Sciatic nerve (tissue), 2 donors: ENCODE measurements at regions not wholly inside any gene's neighbourhood (a gene's known extent, or its start where the extent isn't known, plus 50 kb on each side); places are given as distances from the start of the nearest gene placed in this dataset.

ENCODE experiments used
- ATAC-seq: fragments of 200-7000 bp; cut with Tn5 transposase; one replicate; pipeline ENCODE4 v1.9.1; 2020; ENCODE audit warnings: mild to moderate bottlenecking, moderate library complexity
- DNase-seq: peaks from one replicate; pipeline ENCODE4 v3.0.0-alpha.2; 2020; ENCODE audit warnings: low spot score
- intact Hi-C: fragments of 100-400 bp; cut with DNase I; formaldehyde crosslinking; loops from one replicate; pipeline ENCODE4 v1.14.2; 2022
- donor health status: DM: no; HTN: no; CAD: no.
- donor health status: DM: no; HTN: no; CAD: no.

DNA sequence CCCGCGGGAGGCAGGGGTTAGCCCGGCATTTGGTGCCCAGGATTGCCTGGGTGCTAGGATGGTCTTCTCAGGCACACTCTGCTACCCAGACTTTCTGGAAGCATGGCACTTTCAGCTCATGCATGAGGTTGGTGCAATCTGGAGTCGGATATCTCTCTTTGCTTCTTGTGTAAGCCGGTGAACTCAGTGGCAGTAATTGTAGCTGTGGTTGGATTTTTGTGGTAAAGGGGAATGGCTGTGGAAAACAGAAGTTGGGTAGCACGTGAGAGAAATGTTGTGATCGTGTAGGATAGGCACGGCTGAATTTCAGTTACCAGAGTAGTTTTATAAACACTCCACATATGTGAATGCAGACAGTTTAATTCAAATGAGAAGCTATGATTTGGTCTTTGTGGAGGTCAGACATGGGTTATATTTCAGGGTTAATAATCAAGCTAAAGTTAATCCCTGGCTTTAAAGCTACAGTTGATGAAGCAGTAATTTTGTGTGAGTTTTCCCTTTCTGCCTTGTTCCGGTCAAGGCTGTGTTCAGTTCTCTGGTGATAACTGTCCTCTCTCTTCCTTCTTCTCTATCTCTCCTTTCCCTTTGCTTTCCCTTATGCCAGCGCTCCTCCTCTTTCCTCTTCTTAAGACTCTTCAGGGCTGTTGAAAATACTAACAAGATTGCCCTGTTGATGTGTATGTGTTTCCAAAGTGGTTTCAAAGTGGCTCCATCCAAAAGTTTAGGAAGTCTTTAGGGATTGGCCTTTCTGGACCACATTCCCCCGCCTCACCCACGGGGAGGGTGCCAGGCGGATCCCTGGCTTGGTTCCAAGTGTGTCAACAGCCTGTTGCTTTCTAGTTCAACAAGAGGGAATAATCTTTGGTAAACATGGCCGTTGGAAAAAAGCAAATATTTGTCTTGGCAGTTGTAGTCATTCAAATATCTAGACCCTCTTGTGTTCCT lies 404.6 kb upstream of the C2CD4B start:
- intact Hi-C loops = no loop called here
- peak; percentile 80 for DNase-seq
- peak; percentile 75 for ATAC-seq

DNA sequence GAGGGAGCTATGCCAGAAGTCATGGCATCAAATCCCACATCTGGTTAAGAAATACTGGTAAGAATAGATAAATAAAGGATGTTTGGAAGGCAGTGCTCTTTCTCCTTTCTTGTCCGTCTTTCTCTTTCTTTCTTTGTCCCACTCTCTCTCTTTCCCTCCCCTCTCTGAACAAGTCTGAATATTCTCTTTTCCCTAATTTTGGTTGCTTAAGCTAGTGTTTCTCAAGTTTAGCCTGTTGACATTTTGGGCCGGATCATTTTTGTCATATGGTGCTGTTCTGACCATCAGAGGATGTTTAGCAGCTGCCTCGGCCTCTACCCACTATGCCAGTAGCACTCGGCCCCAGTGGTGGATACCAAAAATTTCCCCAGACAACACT lies 405.3 kb upstream of the C2CD4B start:
- intact Hi-C loops = no loop called here
- no peak for DNase-seq
- ATAC-seq = peak; percentile 63

DNA sequence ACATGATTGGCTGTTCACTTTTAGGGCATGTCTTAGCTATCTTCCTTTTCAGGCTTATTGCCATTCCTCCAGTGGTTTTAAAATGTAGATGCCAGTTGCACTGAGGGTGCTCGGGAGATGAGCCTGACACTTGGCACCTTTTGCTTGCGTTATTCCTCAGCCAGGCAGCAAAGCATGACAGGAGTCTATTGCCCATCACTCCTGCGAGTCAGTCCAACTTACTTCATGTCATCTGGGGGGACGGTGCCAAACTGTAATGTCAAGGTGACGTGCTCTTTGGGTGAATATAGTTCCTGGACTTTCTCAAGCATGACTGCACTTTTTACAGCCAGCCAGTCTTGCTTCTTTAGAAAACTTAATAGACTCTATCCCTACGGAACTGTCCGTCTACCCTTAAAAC lies 406.0 kb upstream of the C2CD4B start:
- no peak for ATAC-seq

DNA sequence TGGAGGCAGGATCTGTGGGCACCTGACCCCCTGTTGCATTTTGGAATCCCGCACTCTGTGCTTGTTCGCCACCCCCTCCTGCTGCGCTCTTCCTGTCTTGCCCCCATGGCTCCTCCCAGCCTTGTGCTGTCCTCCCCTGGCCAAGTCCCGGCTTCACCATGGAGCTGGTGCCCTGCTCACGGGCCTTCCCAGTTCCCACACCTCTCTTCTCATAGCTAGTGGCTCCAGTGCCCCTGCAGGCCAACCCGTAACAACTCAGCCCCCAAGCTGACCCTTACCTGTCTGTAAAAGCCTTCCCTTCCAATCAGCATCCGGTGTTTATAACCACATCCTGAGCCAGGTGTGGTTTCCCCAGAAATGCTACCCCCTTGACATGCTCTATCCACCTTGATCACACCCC lies 407.7 kb upstream of the C2CD4B start:
- DNase-seq (no peak), ATAC-seq (no peak)
- intact Hi-C loops = no loop called here

More for the DNA sequence above, 406.0 kb upstream of the C2CD4B start:
- intact Hi-C loops = no loop called here
- no peak for DNase-seq

DNA sequence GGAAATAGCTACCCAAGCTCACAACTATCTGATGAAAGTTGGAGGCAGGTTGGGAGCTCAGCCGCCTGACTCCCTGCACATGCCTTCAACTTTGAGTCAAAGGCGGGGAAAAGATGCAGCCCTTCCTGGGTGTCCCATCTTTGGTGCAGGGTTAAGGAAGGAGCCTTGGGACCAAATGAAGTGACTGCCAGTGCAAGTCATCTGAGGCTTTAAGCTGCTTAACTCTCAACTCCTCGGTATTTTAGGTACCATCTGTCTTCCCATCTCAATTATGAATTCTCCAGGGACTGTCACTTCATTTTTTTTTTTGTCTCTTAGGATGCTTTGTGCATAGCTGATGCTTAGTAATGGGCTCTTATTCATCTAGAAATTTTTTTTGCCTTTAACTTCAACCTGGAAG lies 408.8 kb upstream of the C2CD4B start:
- DNase-seq (no peak), ATAC-seq (no peak)
- intact Hi-C loops = no loop called here

DNA sequence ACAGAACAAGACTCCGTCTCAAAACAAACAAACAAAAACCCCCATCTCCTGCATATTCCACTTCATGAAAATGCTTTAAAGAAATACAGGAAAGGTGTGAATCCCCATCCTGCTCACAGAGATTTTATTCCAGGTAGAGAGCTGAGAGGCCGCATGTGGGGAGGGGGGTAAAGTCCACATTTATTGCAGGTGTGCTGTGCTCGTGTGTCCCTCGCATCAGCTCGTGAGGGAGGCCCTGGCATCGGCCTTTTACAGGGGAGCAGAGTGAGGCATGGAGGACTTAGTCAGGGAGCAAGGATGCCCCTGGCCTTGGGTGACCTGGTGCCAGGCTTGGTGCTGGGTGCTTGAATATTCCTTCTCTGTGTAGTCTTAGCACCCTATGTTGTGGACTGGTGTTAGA lies 413.5 kb upstream of the C2CD4B start:
- DNase-seq (no peak), ATAC-seq (no peak)
- intact Hi-C loops = no loop called here

DNA sequence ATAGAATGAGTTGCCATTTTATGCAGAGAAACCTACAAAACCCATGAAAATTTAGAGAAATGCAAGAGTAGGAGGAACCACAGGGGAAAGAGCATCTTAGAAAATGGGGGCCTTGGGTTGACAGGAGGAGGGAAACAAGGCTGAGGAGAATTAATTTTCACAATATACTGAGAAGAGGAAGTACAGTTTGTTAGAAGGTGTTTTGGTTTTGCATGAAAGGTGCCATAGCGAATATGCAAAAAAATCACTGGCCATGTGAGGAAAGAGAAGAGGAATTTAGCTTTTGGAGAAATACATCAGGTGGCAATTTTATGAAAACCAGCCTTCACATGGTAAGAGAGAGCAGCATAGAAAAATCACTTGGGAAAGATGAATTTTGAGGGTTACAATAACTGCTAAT lies 413.9 kb upstream of the C2CD4B start:
- ATAC-seq = no peak
- intact Hi-C loops = no loop called here

DNA sequence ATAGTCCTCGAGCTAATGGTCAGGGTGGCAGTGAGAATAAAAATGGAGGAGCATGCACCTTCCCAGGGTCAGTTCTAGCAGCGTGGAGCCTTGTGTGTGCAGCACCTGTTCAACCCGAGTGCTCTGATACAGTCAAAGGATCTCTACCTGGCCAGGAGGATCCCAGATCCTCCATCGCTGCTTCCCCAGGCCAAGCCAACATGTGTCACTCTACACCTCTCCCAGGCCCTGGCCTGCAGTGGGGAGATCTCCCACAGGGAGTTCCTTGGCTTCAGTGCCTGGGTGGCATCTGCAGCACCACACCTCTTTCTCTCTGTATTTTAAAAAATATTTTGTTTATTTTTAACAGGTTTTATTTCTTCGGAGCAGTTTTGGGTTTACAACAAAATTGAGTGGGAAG lies 414.8 kb upstream of the C2CD4B start:
- ATAC-seq = no peak
- DNase-seq = no peak
- intact Hi-C loops = no loop called here

More for the DNA sequence above, 413.9 kb upstream of the C2CD4B start:
- DNase-seq = no peak

DNA sequence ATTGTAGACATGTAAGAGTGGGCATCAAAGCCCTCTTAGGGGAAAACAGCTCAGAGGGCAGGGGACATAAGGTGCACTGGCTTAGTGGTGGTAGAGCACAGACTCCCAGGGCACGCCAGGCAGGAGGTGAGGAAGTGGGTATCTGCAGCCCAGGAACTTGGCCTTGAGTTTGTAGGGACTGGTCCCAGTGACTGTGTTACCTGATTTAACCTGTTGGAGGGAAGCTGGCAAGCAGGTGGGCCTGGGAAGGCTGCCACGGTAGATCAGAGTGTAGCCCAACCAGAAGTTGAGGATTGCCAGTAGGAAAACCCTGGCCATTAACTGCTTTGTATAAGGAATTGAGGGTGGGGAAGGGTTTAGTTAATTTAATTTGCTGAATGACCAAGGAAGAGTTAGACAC lies 417.5 kb upstream of the C2CD4B start:
- no peak for ATAC-seq
- intact Hi-C loops = no loop called here
- DNase-seq = no peak

DNA sequence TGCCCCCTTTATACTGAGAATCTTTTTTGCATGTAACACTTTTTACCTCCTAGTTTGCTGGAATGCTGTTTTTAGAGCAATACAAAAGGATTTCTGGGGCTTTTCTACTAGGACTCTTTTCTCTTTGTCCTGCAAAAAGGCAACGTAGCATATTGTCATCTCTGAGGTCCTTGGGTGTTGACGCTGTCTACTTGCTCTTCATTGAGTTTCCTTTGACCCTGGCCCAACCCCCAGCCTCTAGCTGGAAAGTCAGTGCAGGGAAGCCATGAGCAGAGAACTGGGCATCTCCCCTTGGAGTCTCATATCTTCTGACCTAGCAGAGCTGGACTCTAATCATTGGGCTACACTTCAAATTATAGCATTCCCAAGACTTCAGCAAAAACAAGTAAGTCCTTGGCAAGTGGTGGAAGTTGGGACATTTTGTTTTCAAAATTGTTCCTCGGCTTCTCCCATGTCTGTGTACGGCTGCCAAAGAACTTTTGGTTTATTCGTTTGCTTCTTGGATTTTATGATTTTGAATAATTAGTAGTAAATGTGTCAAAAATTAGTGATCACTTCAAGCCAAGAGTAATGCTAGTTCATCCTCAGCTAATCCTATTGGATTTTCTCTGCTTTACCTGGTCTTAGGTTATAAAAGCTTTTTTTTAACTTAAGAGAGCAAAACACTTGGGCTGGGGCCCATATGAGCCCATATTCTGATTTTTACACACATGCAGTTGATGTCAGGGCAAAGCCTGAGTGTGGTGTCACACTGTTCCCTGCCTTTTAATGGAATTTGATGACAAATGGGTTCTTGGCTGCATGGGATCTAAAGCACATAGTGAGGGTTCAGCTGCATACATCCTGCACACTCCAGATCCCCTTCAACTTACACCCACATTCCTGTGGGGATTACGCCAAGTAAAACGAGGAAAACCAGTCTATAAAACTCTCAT lies 419.5 kb upstream of the C2CD4B start:
- DNase-seq (no peak), ATAC-seq (peak; percentile 52)
- intact Hi-C loops = no loop called here

DNA sequence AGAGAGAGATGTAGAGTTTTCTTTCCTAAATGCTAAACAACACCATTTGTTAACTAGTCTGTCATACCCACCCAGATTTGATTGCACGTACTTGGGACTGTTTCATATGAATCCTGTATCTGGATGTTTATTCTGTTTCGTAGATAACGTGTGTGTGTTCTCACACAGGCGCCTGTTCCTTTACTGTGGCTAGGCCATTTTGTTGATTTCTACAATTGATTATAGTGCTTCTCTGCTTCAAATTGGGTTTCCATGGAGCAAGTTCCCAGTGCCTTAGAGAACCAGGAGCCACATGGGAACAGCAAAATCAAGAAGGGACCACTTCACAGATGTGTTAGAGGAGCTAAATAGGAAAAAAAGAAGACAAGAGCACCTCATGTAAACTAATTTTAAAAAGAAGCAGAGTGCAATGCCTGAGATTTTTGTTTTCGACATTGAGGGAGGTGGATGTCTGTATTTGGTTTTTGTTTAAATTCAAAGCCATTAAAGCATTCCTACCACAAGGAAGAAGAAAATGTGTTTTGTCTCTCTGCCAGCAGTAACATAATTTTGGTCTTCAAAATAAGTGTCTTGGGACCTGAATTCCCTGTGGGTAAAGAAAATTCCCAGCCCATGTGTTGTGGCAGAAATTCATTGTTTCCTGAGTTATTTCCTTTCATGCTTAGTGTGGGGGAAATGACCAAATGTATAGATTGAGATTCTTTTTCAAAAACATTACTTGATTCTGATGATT lies 424.0 kb upstream of the C2CD4B start:
- no peak for ATAC-seq
- no peak for DNase-seq
- intact Hi-C loops = no loop called here

DNA sequence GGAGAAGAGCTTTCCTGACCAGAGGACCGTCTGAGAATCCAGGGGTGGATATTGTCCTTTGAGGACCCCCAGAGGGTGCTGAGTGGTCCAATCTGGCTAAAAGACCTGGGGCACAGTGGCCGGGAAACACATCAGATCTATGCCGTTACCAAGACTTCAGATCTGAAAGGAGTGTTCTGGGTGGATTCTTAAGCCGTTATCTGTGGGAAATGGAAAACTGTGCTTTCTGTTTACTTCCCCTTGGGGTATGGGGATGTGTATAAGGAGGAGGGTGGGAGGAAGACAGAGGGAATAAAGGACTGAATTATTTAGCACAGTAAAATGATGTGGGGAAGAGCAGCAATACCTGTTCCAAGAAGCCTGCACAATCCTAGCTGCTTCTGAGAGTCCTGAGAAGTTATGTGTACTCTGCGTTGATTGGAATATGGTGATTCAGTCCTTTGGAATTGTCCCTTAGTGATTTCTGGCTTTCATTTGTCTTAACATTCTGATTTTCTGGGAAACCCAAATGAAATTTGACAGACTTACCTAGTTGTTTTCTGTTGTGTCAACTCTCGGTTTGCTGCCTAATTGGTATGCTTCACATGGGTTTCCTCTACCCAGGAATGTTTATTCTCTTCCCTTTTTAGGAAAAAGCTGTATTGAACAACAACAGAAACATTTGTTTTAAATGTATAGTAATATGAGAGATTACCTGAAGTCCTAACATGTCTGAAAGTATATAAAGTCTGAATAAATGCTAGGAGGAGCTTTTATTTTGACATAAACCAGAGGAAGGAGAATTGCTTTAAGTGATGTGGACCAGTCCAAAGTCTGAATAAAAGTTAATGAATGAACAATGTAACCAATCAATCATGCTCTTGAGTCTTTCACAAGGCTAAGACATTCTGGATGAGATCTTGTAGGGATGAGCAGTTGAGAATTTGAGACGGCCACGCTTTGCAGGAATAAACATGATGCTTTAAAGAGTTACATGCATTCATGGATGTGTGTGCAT lies 427.1 kb upstream of the C2CD4B start:
- peak; percentile 86 for ATAC-seq
- no peak for DNase-seq
- intact Hi-C loops = no loop called here

DNA sequence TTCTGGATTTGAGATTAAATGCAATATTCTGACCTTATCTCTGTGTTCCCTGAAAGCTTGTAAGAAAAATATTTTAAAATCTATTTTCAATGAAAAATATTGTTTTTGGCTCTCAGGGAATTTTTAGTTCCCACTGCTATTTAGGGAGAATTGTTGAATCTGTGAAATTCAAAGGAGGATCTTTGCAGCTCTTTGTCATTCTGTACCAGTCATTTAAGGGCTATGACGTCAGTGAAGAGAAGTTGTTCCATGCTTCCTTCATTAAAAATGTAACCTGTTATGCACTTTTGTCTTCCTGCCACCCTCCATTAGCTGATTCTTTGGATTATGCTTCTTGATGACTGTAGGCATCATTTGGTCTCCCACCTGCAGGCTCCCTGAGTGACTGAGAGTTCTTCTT lies 427.8 kb upstream of the C2CD4B start:
- intact Hi-C loops = no loop called here

DNA sequence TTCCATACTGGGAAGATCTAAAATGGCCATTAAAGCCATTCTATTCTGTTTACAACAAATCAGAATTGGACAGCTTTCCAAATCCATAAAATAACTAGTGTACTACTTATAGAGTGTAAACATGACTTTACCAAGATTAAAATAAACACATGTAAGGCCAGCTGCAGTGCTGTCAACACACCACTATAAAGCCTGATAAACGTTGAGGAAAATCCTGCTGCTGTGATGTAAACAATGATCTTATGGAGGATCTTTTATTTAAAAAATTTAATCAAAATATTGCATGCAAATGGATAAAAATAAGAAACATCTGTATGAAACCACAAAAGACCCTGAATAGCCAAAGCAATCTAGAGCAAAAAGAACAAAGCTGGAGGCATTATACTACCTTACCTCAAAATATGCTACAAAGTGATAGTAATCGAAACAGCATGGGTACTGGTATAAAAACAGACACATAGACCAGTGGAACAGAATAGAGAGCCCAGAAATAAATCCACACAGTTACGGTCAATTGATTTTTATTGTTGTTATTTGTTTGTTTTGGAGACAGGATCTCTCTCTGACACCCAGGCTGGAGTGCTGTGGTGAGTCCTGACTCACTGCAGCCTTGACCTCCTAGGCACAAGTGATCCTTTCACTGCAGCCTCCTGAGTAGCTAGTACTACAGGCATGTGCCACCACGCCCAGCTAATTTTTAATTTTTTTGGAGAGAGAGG lies 428.8 kb upstream of the C2CD4B start:
- intact Hi-C loops = no loop called here
- DNase-seq (no peak), ATAC-seq (peak; percentile 51)

More for the DNA sequence above, 427.8 kb upstream of the C2CD4B start:
- DNase-seq (no peak), ATAC-seq (peak; percentile 52)

DNA sequence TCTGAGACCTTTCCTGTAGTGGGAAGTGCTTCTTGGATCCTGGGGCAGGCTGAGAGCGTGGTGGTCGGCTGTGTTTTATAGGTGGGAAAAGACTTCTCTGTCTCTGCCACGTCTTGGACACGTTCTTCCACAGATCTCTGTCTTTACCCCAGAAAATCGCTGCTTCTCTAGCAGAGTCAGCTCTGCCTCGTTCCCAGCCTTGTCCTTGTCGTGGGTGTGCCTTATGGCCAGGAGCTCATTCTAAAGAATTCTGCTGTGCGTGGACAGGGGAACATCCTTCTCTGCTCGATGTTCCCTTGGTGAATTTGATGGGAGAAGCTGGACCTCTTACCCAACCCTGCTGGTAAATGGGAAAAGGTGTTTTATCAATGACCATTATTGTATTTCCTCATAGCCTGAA lies 433.1 kb upstream of the C2CD4B start:
- intact Hi-C loops = no loop called here
- DNase-seq = no peak
- ATAC-seq = no peak

DNA sequence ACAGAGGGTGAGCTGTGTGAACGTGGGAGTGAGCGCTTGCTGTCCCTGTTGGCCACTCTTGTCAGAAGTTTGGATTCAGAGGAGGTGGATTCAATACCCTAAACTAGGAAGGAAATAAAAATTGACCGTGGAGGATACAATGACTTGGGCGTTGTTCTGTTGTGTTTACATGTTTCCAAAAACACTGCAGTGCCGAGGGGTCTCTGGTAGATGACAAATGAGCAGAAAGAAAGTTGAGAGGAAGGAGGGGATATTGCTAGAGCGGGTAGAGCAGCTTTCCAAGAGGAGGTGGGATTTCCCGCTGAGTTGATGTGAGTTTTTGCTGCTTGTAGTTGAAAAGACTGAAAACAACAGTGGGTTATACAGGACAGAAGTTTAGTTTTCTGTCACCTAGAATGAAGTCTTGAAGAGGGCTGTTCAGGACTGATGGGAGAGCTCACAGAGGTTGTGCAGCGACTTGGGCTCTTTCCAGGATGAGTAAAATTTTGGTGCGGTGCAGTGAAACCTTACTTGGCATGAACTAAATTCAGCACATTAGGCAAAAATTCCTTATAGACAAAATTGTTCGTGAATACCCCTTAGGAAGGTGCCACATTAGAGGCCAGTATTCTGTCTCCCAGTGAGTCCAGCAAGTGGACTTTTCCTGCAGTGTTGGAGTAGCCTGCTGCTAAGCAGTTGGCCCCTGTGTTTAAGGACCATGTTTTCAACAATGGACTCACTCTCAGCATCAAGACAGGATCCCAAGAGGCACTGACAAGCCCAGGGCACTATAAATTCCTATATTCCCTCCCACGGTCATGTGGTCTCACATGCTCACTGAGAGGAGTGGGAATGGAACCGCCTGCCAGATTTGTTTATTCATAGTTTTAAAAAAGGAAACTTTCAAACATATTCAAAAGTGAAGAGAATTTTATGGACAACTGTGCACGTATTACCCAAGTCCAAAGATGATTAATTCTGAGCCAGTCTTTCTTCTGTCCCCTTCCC lies 435.0 kb upstream of the C2CD4B start:
- DNase-seq (no peak), ATAC-seq (no peak)
- intact Hi-C loops = no loop called here
